Stomach (tissue), 4 donors: ENCODE measurements at regions not wholly inside any gene's neighbourhood (a gene's known extent, or its start where the extent isn't known, plus 50 kb on each side); places are given as distances from the start of the nearest gene placed in this dataset.

Experiments
- EP300 ChIP-seq: sonication (generic); formaldehyde crosslinking; IDR thresholded peaks from one replicate; pipeline ENCODE4 v1.6.1; 2017; ENCODE audit warnings: antibody characterized with exemption
- POLR2A ChIP-seq, 4 donors: fragments of 450-650 bp; IDR thresholded peaks; one replicate each; pipeline ENCODE4 v1.6.1; 2016; ENCODE audit warnings: antibody characterized with exemption in 4 of 4, control low read depth in 2 of 4, mild to moderate bottlenecking in 1 of 4, moderate library complexity in 1 of 4
- TF ChIP-seq, protein P1 (sequence below), 7 experiments: fragments of 450-650 bp in 4 of 7; fragments of 200-600 bp in 3 of 7; sonication (generic) in 3 of 7; IDR thresholded peaks; one replicate each; pipeline ENCODE4 v1.5.1; 2016 to 2019; ENCODE audit warnings: antibody characterized with exemption in 7 of 7, control low read depth in 2 of 7, mild to moderate bottlenecking in 1 of 7

DNA sequence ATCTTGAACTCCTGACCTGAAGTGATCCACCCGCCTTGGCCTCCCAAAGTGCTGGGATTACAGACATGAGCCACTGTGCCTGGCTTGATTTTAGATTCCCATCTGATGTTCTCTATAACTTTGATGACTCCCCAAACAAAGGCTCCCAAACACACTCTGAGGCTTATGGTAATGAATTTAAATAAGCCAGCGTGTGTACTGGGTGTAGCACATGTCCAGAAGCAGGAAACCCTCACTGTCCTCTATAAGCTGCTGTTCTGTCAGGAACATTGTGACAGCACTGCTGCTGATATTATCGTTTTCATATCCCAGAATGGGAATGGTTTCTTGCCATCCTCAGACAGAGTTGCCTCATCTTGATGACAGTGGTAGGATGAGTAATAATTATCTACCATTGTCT, 54.1 kb upstream of the SALL4 start:
- TF ChIP-seq EP300 (no peak), POLR2A (IDR thresholded peaks at IDR 0.05) (no peak)
- TF ChIP-seq, protein P1, sequence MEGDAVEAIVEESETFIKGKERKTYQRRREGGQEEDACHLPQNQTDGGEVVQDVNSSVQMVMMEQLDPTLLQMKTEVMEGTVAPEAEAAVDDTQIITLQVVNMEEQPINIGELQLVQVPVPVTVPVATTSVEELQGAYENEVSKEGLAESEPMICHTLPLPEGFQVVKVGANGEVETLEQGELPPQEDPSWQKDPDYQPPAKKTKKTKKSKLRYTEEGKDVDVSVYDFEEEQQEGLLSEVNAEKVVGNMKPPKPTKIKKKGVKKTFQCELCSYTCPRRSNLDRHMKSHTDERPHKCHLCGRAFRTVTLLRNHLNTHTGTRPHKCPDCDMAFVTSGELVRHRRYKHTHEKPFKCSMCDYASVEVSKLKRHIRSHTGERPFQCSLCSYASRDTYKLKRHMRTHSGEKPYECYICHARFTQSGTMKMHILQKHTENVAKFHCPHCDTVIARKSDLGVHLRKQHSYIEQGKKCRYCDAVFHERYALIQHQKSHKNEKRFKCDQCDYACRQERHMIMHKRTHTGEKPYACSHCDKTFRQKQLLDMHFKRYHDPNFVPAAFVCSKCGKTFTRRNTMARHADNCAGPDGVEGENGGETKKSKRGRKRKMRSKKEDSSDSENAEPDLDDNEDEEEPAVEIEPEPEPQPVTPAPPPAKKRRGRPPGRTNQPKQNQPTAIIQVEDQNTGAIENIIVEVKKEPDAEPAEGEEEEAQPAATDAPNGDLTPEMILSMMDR (IDR thresholded peaks at IDR 0.05), result no peak
